GM12878 (cell line): ENCODE measurements at regions not wholly inside any gene's neighbourhood (a gene's known extent, or its start where the extent isn't known, plus 50 kb on each side); places are given as distances from the start of the nearest gene placed in this dataset.

Experiments
- ATAC-seq: fragments of 200-7000 bp; cut with Tn5 transposase; 3 replicates; pipeline ENCODE4 v1.9.1; 2020; ENCODE audit warnings: mild to moderate bottlenecking, moderate library complexity
- BruUV-seq: library from RNA; stranded (reverse); fragments of 400-500 nt; replicated peaks from 2 replicates; lab custom pipeline; 2021; lab: Mats Ljungman, UMichigan
- CTCF ChIA-PET: fragments of 300-600 bp; sonication (Branson Sonifier 250); formaldehyde crosslinking; extraction: SDS; loops from one replicate; lab custom pipeline; 2021; ENCODE audit warnings: inconsistent platforms; lab: Yijun Ruan, JAX
- POLR2A ChIA-PET: fragments of 350-600 bp; formaldehyde crosslinking; extraction: SDS; loops from one replicate; lab custom pipeline; 2021; ENCODE audit warnings: inconsistent platforms; lab: Charles Lee
- RAD21 ChIA-PET: fragments of 300-600 bp; sonication (Branson Sonifier 250); formaldehyde crosslinking; loops from one replicate; lab custom pipeline; 2023; ENCODE audit warnings: antibody characterized with exemption; ENCODE audit not compliant: unreplicated experiment; lab: Charles Lee
- SMC1A ChIA-PET: fragments of 300-600 bp; sonication (Branson Sonifier 250); formaldehyde crosslinking; loops from one replicate; lab custom pipeline; 2023; ENCODE audit not compliant: unreplicated experiment, uncharacterized antibody; lab: Charles Lee
- DNase-seq: peaks from one replicate; pipeline ENCODE4 v3.0.0-alpha.2; 2011; ENCODE audit warnings: low read depth, low spot score
- FAIRE-seq: peaks from 3 replicates; lab custom pipeline; 2011; peaks lifted over from hg19 to GRCh38; lab: Jason Lieb, UNC
- H2AFZ ChIP-seq: 2 replicates; pipeline ENCODE4 v1.6.0; 2011; ENCODE audit warnings: low read depth, low read length, control low read depth; ENCODE audit not compliant: control insufficient read depth
- H3K27ac ChIP-seq: 2 replicates; pipeline ENCODE4 v1.5.1; 2011; ENCODE audit warnings: control low read depth; ENCODE audit not compliant: control insufficient read depth, insufficient read depth
- H3K27me3 ChIP-seq, 2 experiments: replicated peaks in 1 of 2; 2 replicates each; pipeline versions ENCODE4 v1.6.0 to v1.6.1; 2011; ENCODE audit warnings: low read length in 1 of 2; ENCODE audit not compliant: control insufficient read depth in 2 of 2, insufficient read depth in 2 of 2
- H3K36me3 ChIP-seq, 2 experiments: 2 replicates each; pipeline ENCODE4 v1.5.1; 2011; ENCODE audit warnings: low read length in 1 of 2; ENCODE audit not compliant: control insufficient read depth in 2 of 2, insufficient read depth in 2 of 2
- H3K4me1 ChIP-seq: 2 replicates; pipeline ENCODE4 v1.6.1; 2011; ENCODE audit warnings: mild to moderate bottlenecking, low read length, moderate library complexity, mixed read lengths; ENCODE audit not compliant: control insufficient read depth, insufficient read depth
- H3K4me2 ChIP-seq: 2 replicates; pipeline ENCODE4 v1.6.0; 2011; ENCODE audit warnings: control low read depth; ENCODE audit not compliant: control insufficient read depth, insufficient read depth
- H3K4me3 ChIP-seq: fragments of 200-600 bp; sonication (generic); 2 replicates; pipeline ENCODE4 v1.5.1; 2016
- H3K79me2 ChIP-seq: 2 replicates; pipeline ENCODE4 v1.6.0; 2011; ENCODE audit warnings: low read length; ENCODE audit not compliant: control insufficient read depth, insufficient read depth
- H3K9ac ChIP-seq: 2 replicates; pipeline ENCODE4 v1.8.0; 2011; ENCODE audit warnings: low read length, control low read depth, mixed read lengths; ENCODE audit not compliant: control insufficient read depth, insufficient read depth
- H3K9me3 ChIP-seq: replicated peaks from 3 replicates; pipeline ENCODE4 v1.5.1; 2011; ENCODE audit warnings: mild to moderate bottlenecking, low read length; ENCODE audit not compliant: control insufficient read depth, insufficient read depth
- H4K20me1 ChIP-seq: 2 replicates; pipeline ENCODE4 v1.6.0; 2011; ENCODE audit not compliant: control insufficient read depth, insufficient read depth
- CHD2 ChIP-seq: IDR thresholded peaks from 2 replicates; pipeline ENCODE4 v1.6.1; 2011; ENCODE audit warnings: low read depth, low read length, improper control_type of control experiment, borderline replicate concordance
- ESRRA ChIP-seq: IDR thresholded peaks from 2 replicates; pipeline ENCODE4 v1.6.1; 2012; ENCODE audit warnings: mild to moderate bottlenecking, low read length, improper control_type of control experiment
- ETV6 ChIP-seq, 2 experiments: fragments of 450-650 bp in 1 of 2; IDR thresholded peaks in 1 of 2; conservative IDR thresholded peaks in 1 of 2; 2 replicates each; pipeline ENCODE4 v1.6.1; 2014; ENCODE audit warnings: antibody characterized with exemption in 1 of 2, borderline replicate concordance in 1 of 2, low read depth in 1 of 2, mild to moderate bottlenecking in 1 of 2, moderate library complexity in 1 of 2
- MYC ChIP-seq: IDR thresholded peaks from 2 replicates; pipeline ENCODE4 v1.6.1; 2011; ENCODE audit warnings: mild to moderate bottlenecking, low read length, moderate library complexity, inconsistent platforms; ENCODE audit not compliant: insufficient read depth, insufficient replicate concordance, insufficient read length, severe bottlenecking
- NFYB ChIP-seq: IDR thresholded peaks from 2 replicates; pipeline ENCODE4 v1.6.1; 2011; ENCODE audit warnings: low read depth, mild to moderate bottlenecking, low read length, improper control_type of control experiment, moderate library complexity; ENCODE audit not compliant: insufficient read depth
- RBBP5 ChIP-seq: fragments of 200-600 bp; sonication (generic); conservative IDR thresholded peaks from 2 replicates; pipeline ENCODE4 v1.6.1; 2016
- SMAD5 ChIP-seq: IDR thresholded peaks from 2 replicates; pipeline ENCODE4 v1.6.1; 2016; ENCODE audit warnings: antibody characterized with exemption, low read depth
- SREBF2 ChIP-seq: IDR thresholded peaks from 2 replicates; pipeline ENCODE4 v1.6.1; 2012; ENCODE audit warnings: mild to moderate bottlenecking, low read length
- STAT1 ChIP-seq: fragments of 450-650 bp; conservative IDR thresholded peaks from 2 replicates; pipeline ENCODE4 v1.6.1; 2014; ENCODE audit warnings: antibody characterized with exemption, mild to moderate bottlenecking
- ZSCAN29 ChIP-seq: fragments of 450-650 bp; IDR thresholded peaks from 2 replicates; pipeline ENCODE4 v1.6.1; 2017; ENCODE audit warnings: mild to moderate bottlenecking, moderate library complexity
- WGBS: methylation state at CpG from one replicate; pipeline ENCODE4 v1.1.6; 2016; ENCODE audit warnings: low lambda C conversion rate; ENCODE audit not compliant: insufficient replicate concordance, insufficient coverage; ENCODE audit errors: missing lambda C conversion rate; 5-methylcytosine and 5-hydroxymethylcytosine counted together
- in situ Hi-C: fragments of 300-500 bp; cut with MboI; formaldehyde crosslinking; loops from 9 replicates; pipeline ENCODE4 v1.14.3; 2018; ENCODE audit warnings: mixed read lengths
- intact Hi-C: fragments of 100-400 bp; cut with micrococcal nuclease; formaldehyde crosslinking; loops from one replicate; pipeline ENCODE4 v1.14.2; 2022; ENCODE audit not compliant: unreplicated experiment
- TF ChIP-seq, protein P1 (sequence below): fragments of 450-650 bp; formaldehyde crosslinking; IDR thresholded peaks from 2 replicates; pipeline ENCODE4 v1.5.0; 2022; ENCODE audit warnings: mild to moderate bottlenecking, missing genetic modification characterization
- TF ChIP-seq, protein P2 (sequence below): IDR thresholded peaks from 2 replicates; pipeline ENCODE4 v1.6.1; 2012; ENCODE audit warnings: mild to moderate bottlenecking, low read depth, low read length
- TF ChIP-seq, protein P3 (sequence below): IDR thresholded peaks from 2 replicates; pipeline ENCODE4 v1.6.1; 2011; ENCODE audit warnings: borderline replicate concordance, low read depth, mild to moderate bottlenecking, moderate library complexity, mixed read lengths, low read length; ENCODE audit not compliant: insufficient read depth; ENCODE audit errors: extremely low read length
- TF ChIP-seq, protein P4 (sequence below): IDR thresholded peaks from 2 replicates; pipeline ENCODE4 v1.6.1; 2012; ENCODE audit warnings: low read depth, low read length, improper control_type of control experiment

DNA sequence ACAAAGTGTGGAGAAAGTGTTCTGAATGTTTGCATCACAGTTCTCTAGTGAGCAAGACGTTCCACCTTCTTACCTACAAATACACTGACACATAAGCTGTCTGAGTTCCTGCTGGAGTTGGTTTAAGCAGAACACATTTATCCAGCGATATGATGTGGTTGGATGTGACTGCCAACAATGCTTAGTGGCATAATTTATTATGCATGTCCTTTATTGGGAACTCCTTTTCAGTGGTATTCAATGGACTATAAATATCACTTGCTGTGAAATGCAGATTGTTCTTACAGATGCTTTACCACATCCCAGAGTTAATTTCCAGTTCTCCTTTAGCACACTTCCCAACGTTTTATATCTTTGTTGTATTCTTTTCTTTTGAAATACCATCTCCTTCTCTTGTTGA, 222.2 kb downstream of the LURAP1L start (continued):
- no peak for TF ChIP-seq MYC
- TF ChIP-seq SREBF2: no peak
- no peak for TF ChIP-seq RBBP5
- no peak for TF ChIP-seq ETV6 (conservative IDR thresholded peaks at IDR 0.05 in 1 of 2, IDR thresholded peaks at IDR 0.05 in 1 of 2; ENCODE audit: borderline replicate concordance in 1 of 2, low read depth in 1 of 2)

DNA sequence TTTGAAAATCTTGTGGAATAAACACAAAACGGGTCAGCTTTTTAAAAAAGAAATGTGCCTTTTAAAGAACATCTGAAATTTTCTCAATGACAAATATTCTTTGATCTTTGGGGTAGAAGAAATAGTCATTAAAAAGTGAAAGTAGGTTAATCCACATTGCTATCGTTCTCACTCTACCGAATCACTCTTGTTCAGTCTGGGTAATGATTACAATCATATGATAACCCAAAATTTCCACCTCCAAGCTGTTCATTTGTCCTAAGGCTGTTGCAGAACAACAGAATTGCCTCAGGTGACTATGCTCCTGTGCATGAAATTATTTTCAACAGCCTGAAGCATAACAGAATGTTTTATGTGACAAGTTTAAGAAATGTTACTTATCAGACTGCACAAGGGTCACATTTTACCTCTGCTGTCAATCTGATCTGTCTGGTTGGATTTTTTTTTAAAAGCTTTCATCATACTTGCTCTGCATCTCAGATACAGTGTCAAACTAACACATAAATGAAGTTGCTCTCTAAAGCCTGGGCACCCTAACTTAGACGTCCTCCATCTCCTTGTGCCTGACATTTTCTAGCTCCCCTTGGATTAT, 227.3 kb downstream of the LURAP1L start:
- Histone ChIP-seq H4K20me1 (no peaks in the 10 kb centered on the region), H3K4me2 (no peak overlapping the region), H3K36me3 (no peaks in the 10 kb centered on the region), H3K4me3 (no peak overlapping the region), H2AFZ (no peak overlapping the region), H3K27me3 (no peaks in the 10 kb centered on the region), H3K79me2 (no peaks in the 10 kb centered on the region), H3K4me1 (no peaks in the 10 kb centered on the region), H3K27ac (no peak overlapping the region), H3K9me3 (no peaks in the 10 kb centered on the region), H3K9ac (no peak overlapping the region)
- RAD21 ChIA-PET: no interaction called here
- CTCF ChIA-PET: no interaction called here
- POLR2A ChIA-PET: no interaction called here
- in situ Hi-C loops (no loop called here), intact Hi-C loops (no loop called here)
- no peak for FAIRE-seq
- WGBS: 10% methylated on average over 4 of the region's 4 CpGs
- SMC1A ChIA-PET: no interaction called here
- ATAC-seq: no peak
- no peak for DNase-seq
- no TSS peak for BruUV-seq
- TF ChIP-seq SMAD5: no peak
- no peak for TF ChIP-seq ZSCAN29
- TF ChIP-seq NFYB: no peak
- no peak for TF ChIP-seq ESRRA
- no peak for TF ChIP-seq STAT1
- no peak for TF ChIP-seq CHD2
- TF ChIP-seq, protein P1, sequence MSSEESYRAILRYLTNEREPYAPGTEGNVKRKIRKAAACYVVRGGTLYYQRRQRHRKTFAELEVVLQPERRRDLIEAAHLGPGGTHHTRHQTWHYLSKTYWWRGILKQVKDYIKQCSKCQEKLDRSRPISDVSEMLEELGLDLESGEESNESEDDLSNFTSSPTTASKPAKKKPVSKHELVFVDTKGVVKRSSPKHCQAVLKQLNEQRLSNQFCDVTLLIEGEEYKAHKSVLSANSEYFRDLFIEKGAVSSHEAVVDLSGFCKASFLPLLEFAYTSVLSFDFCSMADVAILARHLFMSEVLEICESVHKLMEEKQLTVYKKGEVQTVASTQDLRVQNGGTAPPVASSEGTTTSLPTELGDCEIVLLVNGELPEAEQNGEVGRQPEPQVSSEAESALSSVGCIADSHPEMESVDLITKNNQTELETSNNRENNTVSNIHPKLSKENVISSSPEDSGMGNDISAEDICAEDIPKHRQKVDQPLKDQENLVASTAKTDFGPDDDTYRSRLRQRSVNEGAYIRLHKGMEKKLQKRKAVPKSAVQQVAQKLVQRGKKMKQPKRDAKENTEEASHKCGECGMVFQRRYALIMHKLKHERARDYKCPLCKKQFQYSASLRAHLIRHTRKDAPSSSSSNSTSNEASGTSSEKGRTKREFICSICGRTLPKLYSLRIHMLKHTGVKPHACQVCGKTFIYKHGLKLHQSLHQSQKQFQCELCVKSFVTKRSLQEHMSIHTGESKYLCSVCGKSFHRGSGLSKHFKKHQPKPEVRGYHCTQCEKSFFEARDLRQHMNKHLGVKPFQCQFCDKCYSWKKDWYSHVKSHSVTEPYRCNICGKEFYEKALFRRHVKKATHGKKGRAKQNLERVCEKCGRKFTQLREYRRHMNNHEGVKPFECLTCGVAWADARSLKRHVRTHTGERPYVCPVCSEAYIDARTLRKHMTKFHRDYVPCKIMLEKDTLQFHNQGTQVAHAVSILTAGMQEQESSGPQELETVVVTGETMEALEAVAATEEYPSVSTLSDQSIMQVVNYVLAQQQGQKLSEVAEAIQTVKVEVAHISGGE (CRISPR knock-in tag): no peak
- TF ChIP-seq, protein P2, sequence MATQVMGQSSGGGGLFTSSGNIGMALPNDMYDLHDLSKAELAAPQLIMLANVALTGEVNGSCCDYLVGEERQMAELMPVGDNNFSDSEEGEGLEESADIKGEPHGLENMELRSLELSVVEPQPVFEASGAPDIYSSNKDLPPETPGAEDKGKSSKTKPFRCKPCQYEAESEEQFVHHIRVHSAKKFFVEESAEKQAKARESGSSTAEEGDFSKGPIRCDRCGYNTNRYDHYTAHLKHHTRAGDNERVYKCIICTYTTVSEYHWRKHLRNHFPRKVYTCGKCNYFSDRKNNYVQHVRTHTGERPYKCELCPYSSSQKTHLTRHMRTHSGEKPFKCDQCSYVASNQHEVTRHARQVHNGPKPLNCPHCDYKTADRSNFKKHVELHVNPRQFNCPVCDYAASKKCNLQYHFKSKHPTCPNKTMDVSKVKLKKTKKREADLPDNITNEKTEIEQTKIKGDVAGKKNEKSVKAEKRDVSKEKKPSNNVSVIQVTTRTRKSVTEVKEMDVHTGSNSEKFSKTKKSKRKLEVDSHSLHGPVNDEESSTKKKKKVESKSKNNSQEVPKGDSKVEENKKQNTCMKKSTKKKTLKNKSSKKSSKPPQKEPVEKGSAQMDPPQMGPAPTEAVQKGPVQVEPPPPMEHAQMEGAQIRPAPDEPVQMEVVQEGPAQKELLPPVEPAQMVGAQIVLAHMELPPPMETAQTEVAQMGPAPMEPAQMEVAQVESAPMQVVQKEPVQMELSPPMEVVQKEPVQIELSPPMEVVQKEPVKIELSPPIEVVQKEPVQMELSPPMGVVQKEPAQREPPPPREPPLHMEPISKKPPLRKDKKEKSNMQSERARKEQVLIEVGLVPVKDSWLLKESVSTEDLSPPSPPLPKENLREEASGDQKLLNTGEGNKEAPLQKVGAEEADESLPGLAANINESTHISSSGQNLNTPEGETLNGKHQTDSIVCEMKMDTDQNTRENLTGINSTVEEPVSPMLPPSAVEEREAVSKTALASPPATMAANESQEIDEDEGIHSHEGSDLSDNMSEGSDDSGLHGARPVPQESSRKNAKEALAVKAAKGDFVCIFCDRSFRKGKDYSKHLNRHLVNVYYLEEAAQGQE: no peak
- TF ChIP-seq, protein P3, sequence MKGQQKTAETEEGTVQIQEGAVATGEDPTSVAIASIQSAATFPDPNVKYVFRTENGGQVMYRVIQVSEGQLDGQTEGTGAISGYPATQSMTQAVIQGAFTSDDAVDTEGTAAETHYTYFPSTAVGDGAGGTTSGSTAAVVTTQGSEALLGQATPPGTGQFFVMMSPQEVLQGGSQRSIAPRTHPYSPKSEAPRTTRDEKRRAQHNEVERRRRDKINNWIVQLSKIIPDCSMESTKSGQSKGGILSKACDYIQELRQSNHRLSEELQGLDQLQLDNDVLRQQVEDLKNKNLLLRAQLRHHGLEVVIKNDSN: no peak
- no peak for TF ChIP-seq MYC
- TF ChIP-seq, protein P4, sequence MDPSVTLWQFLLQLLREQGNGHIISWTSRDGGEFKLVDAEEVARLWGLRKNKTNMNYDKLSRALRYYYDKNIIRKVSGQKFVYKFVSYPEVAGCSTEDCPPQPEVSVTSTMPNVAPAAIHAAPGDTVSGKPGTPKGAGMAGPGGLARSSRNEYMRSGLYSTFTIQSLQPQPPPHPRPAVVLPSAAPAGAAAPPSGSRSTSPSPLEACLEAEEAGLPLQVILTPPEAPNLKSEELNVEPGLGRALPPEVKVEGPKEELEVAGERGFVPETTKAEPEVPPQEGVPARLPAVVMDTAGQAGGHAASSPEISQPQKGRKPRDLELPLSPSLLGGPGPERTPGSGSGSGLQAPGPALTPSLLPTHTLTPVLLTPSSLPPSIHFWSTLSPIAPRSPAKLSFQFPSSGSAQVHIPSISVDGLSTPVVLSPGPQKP: no peak
